ENCODE measurements at regions not wholly inside any gene's neighbourhood (a gene's known extent, or its start where the extent isn't known, plus 50 kb on each side); places are given as distances from the start of the nearest gene placed in this dataset.

DNA sequence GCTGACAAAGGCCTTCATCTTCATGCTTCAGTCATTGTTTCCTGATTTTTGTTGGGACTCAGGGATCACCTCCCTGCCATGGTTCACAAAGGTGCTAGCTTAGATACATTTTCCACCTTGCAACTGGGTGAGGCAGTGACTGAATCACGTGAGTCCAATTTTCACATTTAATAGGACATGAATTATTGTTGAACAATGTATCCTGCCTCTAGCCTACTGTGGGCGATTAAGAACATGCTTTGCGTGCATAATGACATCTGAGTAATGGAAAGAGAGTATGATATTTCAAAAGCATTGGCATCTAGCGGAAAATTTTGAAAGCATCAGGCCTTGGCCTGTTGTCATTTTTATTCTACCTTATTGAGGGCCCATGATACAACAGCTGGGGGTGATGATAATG lies 199.2 kb upstream of the JAG1 start:
- Histone ChIP-seq H2AFZ (ENCODE audit: low read depth, low read length) (no peak overlapping the region), H3K14ac (ENCODE audit: low read length in 2 of 2) (no peak overlapping the region), H2BK5ac (ENCODE audit: low read depth, low read length, poor library complexity, severe bottlenecking) (no peak overlapping the region), H4K8ac (ENCODE audit: low read length) (no peak overlapping the region), H3K27me3 (ENCODE audit: control insufficient read depth in 1 of 2, insufficient read depth in 1 of 2, low read length in 2 of 2) (no peaks in the 10 kb centered on the region), H3K4me3 (ENCODE audit: insufficient read depth in 1 of 2, low read depth in 1 of 2, low read length in 2 of 2) (no peak overlapping the region), H3K4me2 (ENCODE audit: low read length, poor library complexity, severe bottlenecking) (no peak overlapping the region), H2BK12ac (ENCODE audit: low read length in 2 of 2) (no peak overlapping the region), H2BK120ac (ENCODE audit: low read depth, low read length) (no peak overlapping the region), H2BK15ac (ENCODE audit: low read depth, poor library complexity, severe bottlenecking) (no peak overlapping the region), H3K36me3 (ENCODE audit: control insufficient read depth in 1 of 2, insufficient read depth in 2 of 2, low read depth in 1 of 2, low read length in 2 of 2) (no peaks in the 10 kb centered on the region), H3K9me3 (ENCODE audit: control insufficient read depth, low read length) (no peaks in the 10 kb centered on the region), H3K4me1 (ENCODE audit: control insufficient read depth, insufficient read depth, low read depth, low read length) (no peaks in the 10 kb centered on the region), H3K4ac (ENCODE audit: low read depth in 1 of 2, low read length in 2 of 2) (no peak overlapping the region), H3K18ac (ENCODE audit: low read depth in 1 of 2, low read length in 2 of 2) (no peak overlapping the region), H3K23ac (ENCODE audit: low read length in 2 of 2) (no peak overlapping the region), H4K91ac (ENCODE audit: low read length) (no peak overlapping the region), H2AK5ac (ENCODE audit: low read length, severe bottlenecking) (no peak overlapping the region), H3K9ac (ENCODE audit: low read length) (no peak overlapping the region), H3K79me1 (replicated peaks; ENCODE audit: low read length, poor library complexity, severe bottlenecking) (no peaks in the 10 kb centered on the region), H3K27ac (ENCODE audit: low read length, poor library complexity, severe bottlenecking) (no peak overlapping the region)
- no peak for DNase-seq
- 97% methylated on average over 4 of the region's 4 CpGs for WGBS

GRCh38 chr20:10875653-10876052 lies 201.9 kb upstream of the JAG1 start:
- no peak overlapping the region for H3K23ac ChIP-seq (ENCODE audit: low read length in 2 of 2)
- no peaks in the 10 kb centered on the region for H3K79me1 ChIP-seq (replicated peaks; ENCODE audit: low read length, poor library complexity, severe bottlenecking)
- 88% methylated on average over 1 of the region's 2 CpGs for WGBS
- no peak overlapping the region for H2BK5ac ChIP-seq (ENCODE audit: low read depth, low read length, poor library complexity, severe bottlenecking)
- H3K9ac ChIP-seq (ENCODE audit: low read length), result no peak overlapping the region
- H3K4ac ChIP-seq (ENCODE audit: low read depth in 1 of 2, low read length in 2 of 2), result no peak overlapping the region
- no peak overlapping the region for H3K14ac ChIP-seq (ENCODE audit: low read length in 2 of 2)
- no peak overlapping the region for H2BK120ac ChIP-seq (ENCODE audit: low read depth, low read length)
- H3K36me3 ChIP-seq (ENCODE audit: control insufficient read depth in 1 of 2, insufficient read depth in 2 of 2, low read depth in 1 of 2, low read length in 2 of 2), result no peaks in the 10 kb centered on the region
- H3K4me2 ChIP-seq (ENCODE audit: low read length, poor library complexity, severe bottlenecking), result no peak overlapping the region
- no peaks in the 10 kb centered on the region for H3K4me1 ChIP-seq (ENCODE audit: control insufficient read depth, insufficient read depth, low read depth, low read length)
- no peaks in the 10 kb centered on the region for H3K27me3 ChIP-seq (ENCODE audit: control insufficient read depth in 1 of 2, insufficient read depth in 1 of 2, low read length in 2 of 2)
- H2BK12ac ChIP-seq (ENCODE audit: low read length in 2 of 2), result no peak overlapping the region
- H2AK5ac ChIP-seq (ENCODE audit: low read length, severe bottlenecking), result no peak overlapping the region
- no peaks in the 10 kb centered on the region for H3K9me3 ChIP-seq (ENCODE audit: control insufficient read depth, low read length)
- H2AFZ ChIP-seq (ENCODE audit: low read depth, low read length), result no peak overlapping the region
- H4K8ac ChIP-seq (ENCODE audit: low read length), result no peak overlapping the region
- H4K91ac ChIP-seq (ENCODE audit: low read length), result no peak overlapping the region
- no peak overlapping the region for H3K4me3 ChIP-seq (ENCODE audit: insufficient read depth in 1 of 2, low read depth in 1 of 2, low read length in 2 of 2)
- H3K18ac ChIP-seq (ENCODE audit: low read depth in 1 of 2, low read length in 2 of 2), result no peak overlapping the region
- no peak overlapping the region for H2BK15ac ChIP-seq (ENCODE audit: low read depth, poor library complexity, severe bottlenecking)
- H3K27ac ChIP-seq (ENCODE audit: low read length, poor library complexity, severe bottlenecking), result no peak overlapping the region
- DNase-seq, result no peak

DNA sequence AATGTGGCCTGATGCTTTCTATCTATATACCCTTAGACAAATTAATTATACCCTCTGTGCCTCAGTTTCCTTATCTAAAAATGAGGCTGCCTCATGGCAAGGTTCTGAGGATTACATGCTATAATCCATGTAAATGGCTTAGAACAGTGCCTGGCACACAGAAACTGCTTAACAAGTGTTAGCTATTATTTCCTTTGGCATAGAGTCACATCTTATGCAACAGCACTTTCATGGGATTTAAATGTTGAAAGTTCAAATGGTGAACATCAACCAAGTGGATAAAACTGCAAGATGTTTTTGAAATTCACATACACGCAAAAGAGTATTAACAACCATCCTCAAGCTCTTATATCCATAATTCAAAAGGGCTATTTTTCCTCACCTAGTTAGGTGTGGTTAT lies 202.8 kb upstream of the JAG1 start:
- H3K27ac ChIP-seq (ENCODE audit: low read length, poor library complexity, severe bottlenecking), result no peak overlapping the region
- no peak overlapping the region for H2AFZ ChIP-seq (ENCODE audit: low read depth, low read length)
- H3K14ac ChIP-seq (ENCODE audit: low read length in 2 of 2), result no peak overlapping the region
- no peaks in the 10 kb centered on the region for H3K79me1 ChIP-seq (replicated peaks; ENCODE audit: low read length, poor library complexity, severe bottlenecking)
- H3K4me2 ChIP-seq (ENCODE audit: low read length, poor library complexity, severe bottlenecking), result no peak overlapping the region
- no peak overlapping the region for H3K23ac ChIP-seq (ENCODE audit: low read length in 2 of 2)
- no peak overlapping the region for H2BK12ac ChIP-seq (ENCODE audit: low read length in 2 of 2)
- no peak overlapping the region for H3K9ac ChIP-seq (ENCODE audit: low read length)
- no peak overlapping the region for H2BK120ac ChIP-seq (ENCODE audit: low read depth, low read length)
- no peak overlapping the region for H3K18ac ChIP-seq (ENCODE audit: low read depth in 1 of 2, low read length in 2 of 2)
- DNase-seq, result no peak
- no peaks in the 10 kb centered on the region for H3K36me3 ChIP-seq (ENCODE audit: control insufficient read depth in 1 of 2, insufficient read depth in 2 of 2, low read depth in 1 of 2, low read length in 2 of 2)
- no peak overlapping the region for H2BK15ac ChIP-seq (ENCODE audit: low read depth, poor library complexity, severe bottlenecking)
- H3K27me3 ChIP-seq (ENCODE audit: control insufficient read depth in 1 of 2, insufficient read depth in 1 of 2, low read length in 2 of 2), result no peaks in the 10 kb centered on the region
- H4K8ac ChIP-seq (ENCODE audit: low read length), result no peak overlapping the region
- no peak overlapping the region for H2AK5ac ChIP-seq (ENCODE audit: low read length, severe bottlenecking)
- no CpG with 5 or more reads among the region's 1 CpG for WGBS
- no peaks in the 10 kb centered on the region for H3K9me3 ChIP-seq (ENCODE audit: control insufficient read depth, low read length)
- H3K4me1 ChIP-seq (ENCODE audit: control insufficient read depth, insufficient read depth, low read depth, low read length), result no peaks in the 10 kb centered on the region
- no peak overlapping the region for H3K4me3 ChIP-seq (ENCODE audit: insufficient read depth in 1 of 2, low read depth in 1 of 2, low read length in 2 of 2)
- H4K91ac ChIP-seq (ENCODE audit: low read length), result no peak overlapping the region
- no peak overlapping the region for H3K4ac ChIP-seq (ENCODE audit: low read depth in 1 of 2, low read length in 2 of 2)
- H2BK5ac ChIP-seq (ENCODE audit: low read depth, low read length, poor library complexity, severe bottlenecking), result no peak overlapping the region

DNA sequence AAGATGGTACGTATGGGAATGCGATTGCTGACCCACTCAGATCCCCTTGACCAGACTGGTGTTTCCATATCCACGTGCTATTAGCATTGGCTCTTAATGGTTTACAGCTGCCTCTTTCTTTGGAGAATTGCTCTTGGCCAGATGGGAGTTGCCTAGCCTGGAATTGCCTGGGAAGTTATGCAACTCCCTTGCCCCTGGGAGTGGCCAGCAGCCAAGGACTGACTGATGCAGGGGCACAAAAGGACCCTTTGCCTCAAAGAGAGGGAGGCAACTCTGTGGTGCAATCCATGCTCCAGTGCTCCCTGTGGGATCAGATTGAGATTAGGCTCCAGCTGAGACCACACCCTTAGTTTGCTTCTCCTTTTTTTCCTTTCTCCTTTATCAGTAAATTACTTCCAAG lies 203.5 kb upstream of the JAG1 start:
- Histone ChIP-seq H2AK5ac (ENCODE audit: low read length, severe bottlenecking) (no peak overlapping the region), H3K14ac (ENCODE audit: low read length in 2 of 2) (no peak overlapping the region), H3K9ac (ENCODE audit: low read length) (no peak overlapping the region), H3K4me1 (ENCODE audit: control insufficient read depth, insufficient read depth, low read depth, low read length) (no peaks in the 10 kb centered on the region), H3K4ac (ENCODE audit: low read depth in 1 of 2, low read length in 2 of 2) (no peak overlapping the region), H2BK5ac (ENCODE audit: low read depth, low read length, poor library complexity, severe bottlenecking) (no peak overlapping the region), H3K36me3 (ENCODE audit: control insufficient read depth in 1 of 2, insufficient read depth in 2 of 2, low read depth in 1 of 2, low read length in 2 of 2) (no peaks in the 10 kb centered on the region), H3K27ac (ENCODE audit: low read length, poor library complexity, severe bottlenecking) (no peak overlapping the region), H2BK12ac (ENCODE audit: low read length in 2 of 2) (no peak overlapping the region), H4K8ac (ENCODE audit: low read length) (no peak overlapping the region), H4K91ac (ENCODE audit: low read length) (no peak overlapping the region), H2BK15ac (ENCODE audit: low read depth, poor library complexity, severe bottlenecking) (no peak overlapping the region), H3K79me1 (replicated peaks; ENCODE audit: low read length, poor library complexity, severe bottlenecking) (no peaks in the 10 kb centered on the region), H3K9me3 (ENCODE audit: control insufficient read depth, low read length) (no peaks in the 10 kb centered on the region), H3K4me2 (ENCODE audit: low read length, poor library complexity, severe bottlenecking) (no peak overlapping the region), H2AFZ (ENCODE audit: low read depth, low read length) (no peak overlapping the region), H3K4me3 (ENCODE audit: insufficient read depth in 1 of 2, low read depth in 1 of 2, low read length in 2 of 2) (no peak overlapping the region), H3K23ac (ENCODE audit: low read length in 2 of 2) (no peak overlapping the region), H2BK120ac (ENCODE audit: low read depth, low read length) (no peak overlapping the region), H3K27me3 (ENCODE audit: control insufficient read depth in 1 of 2, insufficient read depth in 1 of 2, low read length in 2 of 2) (no peaks in the 10 kb centered on the region), H3K18ac (ENCODE audit: low read depth in 1 of 2, low read length in 2 of 2) (no peak overlapping the region)
- WGBS, result 82% methylated on average over 3 of the region's 3 CpGs
- no peak for DNase-seq

Data from mesenchymal stem cell (in vitro differentiated cells and primary cell).